HG03066 (cell line): ENCODE measurements at regions not wholly inside any gene's neighbourhood (a gene's known extent, or its start where the extent isn't known, plus 50 kb on each side); places are given as distances from the start of the nearest gene placed in this dataset.
A peak's percentile ranks its signal among the peaks of the same experiment; 100 is the strongest.
"Not testable (repeated sequence)": the region's sequence is repeated elsewhere in the genome, so short reads cannot be mapped to it uniquely, and the experiment has no call there.

ENCODE experiments used
- ATAC-seq: cut with Tn5 transposase; IDR thresholded peaks from one replicate; pipeline ENCODE4 v1.9.1; 2021; ENCODE audit warnings: low read depth; ENCODE audit not compliant: unreplicated experiment

- no peak for ATAC-seq
These were observed 112.1 kb upstream of the XIST start for GRCh38 chrX:73964579-73964978.

- ATAC-seq: no peak
These were observed 111.2 kb upstream of the XIST start for GRCh38 chrX:73963682-73964081.

- ATAC-seq: no peak
These were observed 110.4 kb upstream of the XIST start for GRCh38 chrX:73962948-73963347.

DNA sequence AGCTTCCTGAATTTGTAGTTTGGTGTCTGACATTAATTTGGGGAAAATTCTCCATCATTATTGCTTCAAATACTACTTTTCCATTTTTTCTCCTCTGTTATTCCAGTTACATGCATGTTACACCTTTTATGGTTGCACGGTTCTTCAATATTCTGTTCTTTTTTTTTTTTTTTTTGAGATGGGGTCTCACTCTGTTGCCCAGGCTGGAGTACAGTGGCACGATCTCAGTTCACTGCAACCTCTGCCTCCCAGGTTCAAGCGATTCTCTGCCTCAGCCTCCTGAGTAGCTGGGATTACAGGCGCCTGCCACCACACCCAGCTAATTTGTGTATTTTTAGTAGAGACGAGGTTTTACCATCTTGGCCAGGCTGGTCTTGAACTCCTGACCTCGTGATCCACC lies 109.4 kb upstream of the XIST start:
- ATAC-seq: not testable (repeated sequence)

DNA sequence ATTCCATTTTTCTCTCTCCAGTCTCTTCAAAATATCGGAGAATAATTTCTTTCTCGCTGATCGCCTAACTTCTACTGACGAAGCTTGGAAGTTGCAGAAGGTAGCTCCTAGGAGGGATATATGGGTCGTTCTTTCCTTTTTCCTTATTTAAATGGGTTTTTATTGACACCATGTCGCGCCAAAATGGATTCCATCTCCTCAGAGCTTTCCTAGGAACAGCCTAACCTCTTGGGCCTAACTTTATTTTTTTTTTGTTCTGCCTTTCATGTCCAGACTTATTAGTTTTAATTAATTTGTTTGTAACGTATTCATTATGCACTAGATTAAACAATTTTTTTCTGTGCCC lies 92.0 kb upstream of the XIST start:
- peak; percentile 13 for ATAC-seq

DNA sequence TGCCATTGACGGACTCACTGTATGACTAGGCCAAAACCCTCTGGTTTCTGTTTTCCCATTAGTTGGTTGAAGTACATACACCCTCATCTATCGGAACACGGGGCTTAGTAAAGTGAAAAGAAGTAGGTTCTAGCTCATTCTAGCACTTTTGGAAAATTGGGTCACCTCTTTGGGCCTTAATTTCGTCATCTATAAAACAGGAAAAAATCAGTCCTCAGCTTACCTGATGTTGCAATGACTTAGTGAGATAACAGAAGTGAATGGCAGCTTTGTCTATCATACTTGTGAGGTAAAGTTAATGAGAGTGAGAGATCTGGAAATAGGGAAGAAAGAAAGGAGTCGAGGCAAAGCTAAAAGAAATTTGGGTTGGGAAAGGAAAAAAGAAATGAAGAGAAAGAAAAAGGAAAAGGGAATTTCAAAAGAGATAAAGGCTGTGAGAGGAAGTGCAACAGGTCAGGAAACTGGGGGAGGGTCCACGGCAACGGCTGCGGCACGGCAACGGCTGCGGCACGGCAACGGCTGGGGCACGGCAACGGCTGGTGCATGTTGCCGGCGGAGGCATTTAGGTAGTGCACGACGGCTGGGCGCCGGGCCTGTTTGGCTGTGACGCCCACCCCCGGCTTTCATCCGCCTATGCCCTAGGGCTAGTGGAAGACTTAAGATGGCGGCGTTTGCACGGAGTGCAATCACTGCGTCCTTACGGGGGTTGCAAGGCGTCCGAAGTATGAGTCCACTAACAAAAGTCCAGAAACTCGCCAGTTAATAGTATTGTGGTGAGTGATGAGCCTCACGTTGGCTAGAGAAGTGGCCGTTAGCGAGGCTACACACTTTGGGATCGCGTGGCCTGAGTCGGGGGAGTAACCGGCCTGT lies 91.4 kb upstream of the XIST start:
- peak; percentile 97 for ATAC-seq

DNA sequence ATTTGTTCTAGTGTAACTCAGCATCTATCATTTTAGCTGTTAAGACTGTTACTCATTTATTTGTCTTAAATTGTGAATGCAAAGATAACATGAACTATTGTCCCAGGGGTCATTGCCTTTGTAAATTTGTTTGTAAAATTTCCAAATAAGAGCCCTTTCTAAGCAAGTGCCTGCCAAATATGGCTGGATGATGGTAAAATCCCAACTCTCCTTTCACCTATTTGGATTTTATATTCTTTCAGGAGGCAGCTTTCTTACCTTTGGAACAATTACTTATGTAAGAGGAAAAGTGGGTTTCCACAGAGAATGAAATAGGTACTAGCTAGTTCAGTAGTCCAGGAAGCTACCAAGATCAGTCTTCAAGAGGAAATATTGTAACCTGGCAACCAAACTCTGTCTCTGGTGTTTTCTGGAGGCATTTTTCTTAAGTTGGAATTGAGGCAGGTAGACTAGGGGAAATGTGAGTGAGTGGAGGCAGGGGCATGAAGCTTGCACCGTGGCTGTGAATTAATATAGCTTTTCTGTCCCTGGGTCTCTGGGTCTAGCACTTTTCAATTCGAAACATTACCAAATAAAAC lies 88.5 kb upstream of the XIST start:
- no peak for ATAC-seq

- not testable (repeated sequence) for ATAC-seq
These were observed 85.3 kb upstream of the XIST start for GRCh38 chrX:73937843-73938242.

GRCh38 chrX:73932522-73932921 lies 80.0 kb upstream of the XIST start:
- ATAC-seq: no peak

- no peak for ATAC-seq
These were observed 77.8 kb upstream of the XIST start for GRCh38 chrX:73930300-73930699.

DNA sequence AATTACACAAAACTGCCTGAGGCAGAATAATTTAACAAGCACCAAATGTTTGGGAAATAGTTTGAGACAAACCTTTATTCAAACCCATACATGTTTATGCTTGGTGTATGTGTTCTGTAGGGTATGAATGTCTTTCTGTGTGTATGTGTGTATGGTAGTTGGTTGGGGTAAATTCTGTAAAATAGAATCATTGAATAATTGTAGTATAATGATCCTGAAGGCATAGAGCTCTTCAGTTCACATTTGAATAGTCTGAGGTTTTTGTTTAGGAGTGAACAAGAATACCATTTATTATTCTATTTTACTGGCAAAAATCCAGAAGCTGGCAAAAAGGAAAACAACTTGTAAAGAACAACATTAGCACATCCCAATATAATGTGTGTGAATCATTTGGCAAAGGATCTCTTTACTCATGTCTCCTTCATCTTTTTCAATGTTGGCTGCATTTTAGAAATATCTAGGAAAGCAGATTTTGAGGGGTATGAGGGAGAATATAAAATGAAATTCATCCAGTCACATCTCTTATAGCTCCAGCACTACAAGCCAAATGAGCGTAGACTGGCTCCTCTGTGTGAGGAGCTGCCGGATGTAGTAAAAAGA lies 70.4 kb upstream of the XIST start:
- ATAC-seq: no peak

DNA sequence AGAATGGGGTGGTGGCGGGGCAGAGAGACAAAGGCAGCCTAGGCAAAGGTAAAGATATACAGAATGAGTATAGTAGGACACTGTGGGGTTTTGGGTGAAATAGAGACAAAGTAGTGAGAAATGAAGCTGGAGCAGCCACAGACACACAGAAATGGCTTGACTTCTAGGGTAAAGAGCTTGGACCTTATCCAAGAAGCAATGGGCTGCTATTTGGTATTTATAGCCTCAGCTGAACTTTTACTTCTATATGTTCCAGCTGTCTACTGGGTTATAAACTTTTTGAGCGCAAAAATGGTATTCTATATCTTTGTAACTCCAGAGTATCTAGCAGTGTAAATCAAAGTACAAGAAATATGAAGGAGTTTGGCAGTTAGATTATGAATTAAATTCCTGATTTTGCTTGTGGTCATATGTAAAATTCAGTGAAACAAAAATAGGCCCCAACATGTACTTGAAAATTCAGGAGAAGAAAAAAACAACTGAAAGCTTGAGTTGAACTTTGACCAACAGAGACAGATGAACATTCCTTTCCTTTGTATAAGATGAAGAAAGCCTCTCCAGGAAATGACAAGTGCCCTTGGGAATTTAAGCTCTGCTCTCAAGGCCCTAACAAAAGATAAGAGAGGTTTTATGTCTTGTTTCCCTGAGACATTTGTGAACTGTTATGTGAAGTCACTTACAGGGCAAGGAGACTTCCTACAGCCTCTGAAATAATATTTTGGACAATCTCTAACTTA lies 64.6 kb upstream of the XIST start:
- ATAC-seq: no peak

DNA sequence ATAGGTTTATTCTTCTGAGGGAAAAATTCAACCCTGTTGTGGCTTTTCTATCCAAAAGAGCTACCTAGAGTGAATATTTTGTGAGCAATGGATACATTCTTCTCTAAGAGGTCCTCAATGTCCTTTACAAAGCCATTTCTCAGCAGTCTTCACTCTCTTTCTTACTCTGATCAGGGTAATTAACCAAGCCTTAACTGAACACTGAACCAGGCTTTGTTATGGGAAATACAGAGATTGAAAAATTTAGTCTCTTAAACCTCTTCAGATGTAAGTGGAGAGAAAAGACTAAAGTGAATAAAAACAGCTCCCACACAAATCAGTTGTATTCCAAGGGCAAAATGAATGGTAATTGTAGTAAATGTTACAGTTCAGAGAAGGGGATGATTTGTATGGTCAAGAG lies 64.0 kb upstream of the XIST start:
- ATAC-seq: no peak

GRCh38 chrX:73914792-73915191 lies 62.3 kb upstream of the XIST start:
- not testable (repeated sequence) for ATAC-seq

GRCh38 chrX:73913580-73913979 lies 61.1 kb upstream of the XIST start:
- ATAC-seq: no peak

GRCh38 chrX:73911946-73912345 lies 59.4 kb upstream of the XIST start:
- not testable (repeated sequence) for ATAC-seq

DNA sequence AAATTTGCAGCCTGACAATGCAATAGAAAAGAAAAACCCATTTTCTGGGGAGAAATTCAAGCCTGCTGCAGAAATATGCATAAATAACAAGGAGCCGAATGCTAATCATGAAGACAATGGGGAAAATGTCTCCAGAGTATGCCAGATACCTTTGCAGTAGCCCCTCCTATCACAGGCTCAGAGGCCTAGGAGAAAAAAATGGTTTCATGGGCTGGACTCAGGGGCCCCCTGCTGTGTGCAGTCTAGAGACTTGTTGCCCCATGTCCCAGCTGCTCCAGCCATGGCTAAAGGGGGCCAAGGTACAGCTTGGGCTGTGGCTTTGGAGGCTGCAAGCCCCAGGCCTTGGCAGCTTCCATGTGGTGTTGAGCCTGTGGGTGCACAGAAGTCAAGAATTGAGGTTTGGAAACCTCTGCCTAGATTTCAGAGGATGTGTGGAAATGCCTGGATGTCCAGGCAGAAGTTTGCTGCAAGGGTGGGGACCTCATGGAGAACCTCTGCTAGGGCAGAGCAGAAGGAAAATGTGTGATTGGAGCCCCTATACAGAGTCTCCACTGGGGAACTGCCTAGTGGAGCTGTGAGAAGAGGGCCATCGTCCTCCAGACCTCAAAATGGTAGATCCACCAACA lies 53.3 kb upstream of the XIST start:
- ATAC-seq: not testable (repeated sequence)

DNA sequence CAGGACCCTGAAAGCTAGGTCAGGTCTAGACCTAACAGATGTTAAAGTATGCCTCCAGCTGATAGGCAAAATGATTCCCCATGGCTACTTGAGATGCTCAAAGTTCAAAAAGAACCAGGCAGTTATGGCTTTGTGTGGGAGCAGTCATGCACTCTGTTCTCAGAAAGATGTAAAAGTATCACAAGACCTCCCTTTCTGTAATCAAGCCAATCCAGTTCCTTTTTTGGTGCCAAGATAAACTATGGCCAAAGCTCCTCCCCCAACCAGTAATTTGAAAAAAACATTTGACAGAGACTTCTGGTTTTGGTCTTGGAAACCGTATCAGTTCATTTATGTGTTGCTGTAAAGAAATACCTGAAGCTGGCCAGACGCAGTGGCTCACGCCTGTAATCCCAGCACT lies 51.4 kb upstream of the XIST start:
- no peak for ATAC-seq
